GM12874 (cell line): ENCODE measurements at regions not wholly inside any gene's neighbourhood (a gene's known extent, or its start where the extent isn't known, plus 50 kb on each side); places are given as distances from the start of the nearest gene placed in this dataset.

Source experiments
- TF ChIP-seq, protein P1 (sequence below): IDR thresholded peaks from 2 replicates; pipeline ENCODE4 v1.5.1; 2011; ENCODE audit warnings: low read depth, mild to moderate bottlenecking, control low read depth, low read length, moderate library complexity; ENCODE audit not compliant: insufficient read depth

DNA sequence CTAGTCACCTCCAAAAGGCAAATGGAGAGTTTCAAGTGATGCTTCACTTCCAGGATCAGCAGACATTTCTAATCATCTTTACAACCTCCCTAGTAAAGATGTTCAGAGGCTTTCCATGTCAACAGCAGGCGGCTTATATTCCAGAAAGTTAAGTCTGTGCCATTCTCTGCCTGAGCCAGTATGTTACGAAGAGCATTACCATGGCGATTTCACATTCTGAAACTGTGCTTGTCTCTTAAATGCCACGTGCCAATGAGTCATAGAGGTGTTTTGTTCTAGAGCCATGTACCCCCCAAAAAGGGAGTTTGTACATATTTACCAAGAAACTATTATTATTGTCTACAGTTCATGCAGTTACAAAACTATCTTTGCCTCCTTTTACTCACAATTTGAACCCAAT lies 319.5 kb downstream of the FOXA2 start:
- TF ChIP-seq, protein P1, sequence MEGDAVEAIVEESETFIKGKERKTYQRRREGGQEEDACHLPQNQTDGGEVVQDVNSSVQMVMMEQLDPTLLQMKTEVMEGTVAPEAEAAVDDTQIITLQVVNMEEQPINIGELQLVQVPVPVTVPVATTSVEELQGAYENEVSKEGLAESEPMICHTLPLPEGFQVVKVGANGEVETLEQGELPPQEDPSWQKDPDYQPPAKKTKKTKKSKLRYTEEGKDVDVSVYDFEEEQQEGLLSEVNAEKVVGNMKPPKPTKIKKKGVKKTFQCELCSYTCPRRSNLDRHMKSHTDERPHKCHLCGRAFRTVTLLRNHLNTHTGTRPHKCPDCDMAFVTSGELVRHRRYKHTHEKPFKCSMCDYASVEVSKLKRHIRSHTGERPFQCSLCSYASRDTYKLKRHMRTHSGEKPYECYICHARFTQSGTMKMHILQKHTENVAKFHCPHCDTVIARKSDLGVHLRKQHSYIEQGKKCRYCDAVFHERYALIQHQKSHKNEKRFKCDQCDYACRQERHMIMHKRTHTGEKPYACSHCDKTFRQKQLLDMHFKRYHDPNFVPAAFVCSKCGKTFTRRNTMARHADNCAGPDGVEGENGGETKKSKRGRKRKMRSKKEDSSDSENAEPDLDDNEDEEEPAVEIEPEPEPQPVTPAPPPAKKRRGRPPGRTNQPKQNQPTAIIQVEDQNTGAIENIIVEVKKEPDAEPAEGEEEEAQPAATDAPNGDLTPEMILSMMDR: no peak

DNA sequence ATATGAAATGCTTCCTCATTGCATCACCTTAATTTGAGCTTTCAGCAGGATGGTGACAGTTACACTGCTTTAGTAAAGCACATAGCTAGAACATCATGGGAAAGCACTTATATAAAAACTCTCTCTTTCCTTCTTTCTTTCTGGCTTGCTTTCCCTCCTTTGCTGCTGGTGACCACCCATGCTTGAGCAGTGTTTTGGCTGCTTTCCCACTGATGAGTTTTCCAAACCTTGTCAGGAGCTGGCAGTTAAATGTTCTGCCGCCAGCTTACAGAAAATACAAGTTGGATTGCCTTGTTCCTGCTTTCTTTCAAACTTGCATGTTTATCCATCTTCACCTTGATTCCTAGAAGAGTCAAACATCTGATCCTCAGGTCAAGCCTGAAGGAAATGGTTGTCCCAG lies 323.9 kb downstream of the FOXA2 start:
- TF ChIP-seq, protein P1: no peak

DNA sequence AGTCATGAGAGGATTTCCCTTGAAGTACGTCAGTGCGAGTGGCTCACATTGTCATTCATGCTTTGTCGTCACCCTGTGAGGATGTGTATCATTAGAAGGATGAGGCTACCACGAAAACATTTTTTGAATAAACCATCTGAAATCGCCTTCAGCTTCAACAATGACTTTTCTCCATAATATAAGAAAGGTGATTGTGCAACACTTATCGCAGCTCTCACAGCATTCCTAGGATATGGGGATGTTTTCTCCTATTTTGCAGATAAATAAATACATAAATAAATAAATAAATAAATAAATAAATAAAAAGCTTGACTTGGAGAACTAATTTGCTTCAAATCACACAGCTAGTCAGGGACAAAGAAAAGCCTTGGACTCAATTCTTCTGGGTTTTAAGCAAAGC lies 326.5 kb downstream of the FOXA2 start:
- TF ChIP-seq, protein P1: no peak

DNA sequence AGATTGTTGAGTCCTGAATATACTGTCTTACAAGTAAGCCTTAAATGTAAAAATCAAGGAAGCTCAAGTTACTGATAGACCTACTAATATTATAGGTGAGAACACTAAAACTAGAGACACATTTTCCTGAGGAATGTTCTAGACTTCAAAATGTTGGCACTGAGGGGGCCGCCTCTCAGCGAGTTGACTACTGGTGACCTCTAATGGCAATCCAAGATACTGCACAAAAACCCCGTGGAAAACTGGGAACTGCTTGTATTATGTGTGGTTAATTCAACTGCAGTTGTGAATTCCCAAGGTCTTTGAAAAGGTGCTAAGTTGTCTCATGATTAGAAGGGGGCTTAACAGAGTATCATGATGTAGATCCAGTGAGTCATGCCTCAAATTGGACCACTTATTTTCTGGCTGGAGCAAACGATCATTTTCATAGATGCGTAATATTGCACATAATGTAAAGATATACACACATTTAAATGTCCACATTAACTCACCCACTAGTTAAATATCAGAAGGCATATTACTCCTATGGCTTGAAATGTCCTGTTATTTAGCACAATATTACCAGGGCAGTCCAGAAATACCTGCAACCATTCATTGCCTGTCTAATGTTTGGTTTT lies 336.2 kb downstream of the FOXA2 start:
- TF ChIP-seq, protein P1: peak; percentile 34; the same call in 1 of the 2 replicates

DNA sequence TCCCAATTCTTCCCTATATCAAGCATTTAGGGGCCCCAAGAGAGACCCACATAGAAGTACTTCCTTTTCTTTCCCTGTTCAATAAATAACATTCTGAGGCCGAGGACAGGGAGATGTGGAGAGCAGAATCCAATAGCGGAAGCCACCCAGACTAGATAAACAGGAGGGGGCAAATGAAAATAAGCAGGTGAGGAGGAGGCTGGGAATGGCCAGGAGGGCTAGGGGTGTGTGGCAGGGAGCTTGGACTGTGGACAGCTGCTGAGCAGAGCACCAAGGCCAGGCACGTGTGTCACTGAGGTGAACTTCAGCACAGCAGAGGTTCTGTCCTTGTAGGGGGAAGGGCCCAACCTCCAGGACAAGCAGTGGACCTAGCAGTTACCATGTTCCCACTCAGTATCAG lies 339.2 kb downstream of the FOXA2 start:
- TF ChIP-seq, protein P1: no peak

DNA sequence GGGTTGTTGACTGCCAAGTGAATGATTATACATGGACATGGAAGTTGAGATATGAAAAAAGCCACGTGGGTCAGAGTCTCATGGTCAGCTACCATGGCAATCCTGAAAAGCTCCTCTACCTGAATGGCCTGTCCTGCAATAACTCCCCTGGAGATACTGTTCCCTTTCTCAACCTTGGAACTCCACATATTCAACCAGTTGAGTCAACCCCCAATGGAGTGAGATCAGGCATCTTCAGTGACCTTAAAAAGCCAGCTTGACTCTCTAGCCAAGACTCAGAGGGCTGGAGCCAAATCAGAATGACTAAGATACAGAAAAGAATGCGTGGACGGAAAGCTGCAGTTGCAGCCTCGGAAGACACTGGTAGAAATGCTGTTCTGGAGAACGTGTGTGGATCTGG lies 341.3 kb downstream of the FOXA2 start:
- TF ChIP-seq, protein P1: no peak

DNA sequence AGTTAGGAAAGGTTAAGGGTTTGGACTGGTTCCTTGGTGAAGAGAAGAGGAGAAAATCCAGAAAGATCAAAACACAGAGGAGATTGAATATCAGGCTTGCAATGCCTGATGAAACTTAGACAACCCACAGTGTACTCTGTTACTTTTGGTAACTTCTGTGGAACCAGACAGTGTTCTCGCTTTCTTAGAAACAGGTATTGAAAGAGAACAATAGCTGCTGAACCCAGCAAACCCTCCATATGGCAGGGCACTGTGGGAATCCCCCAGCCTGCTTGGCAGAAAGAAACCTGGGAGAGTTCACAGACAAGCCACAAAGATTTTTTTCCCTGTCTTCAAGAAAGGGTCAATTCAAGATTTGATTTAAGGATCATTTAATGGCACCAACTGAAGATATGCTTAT lies 342.8 kb downstream of the FOXA2 start:
- TF ChIP-seq, protein P1: no peak
